ENCODE measurements at regions not wholly inside any gene's neighbourhood (a gene's known extent, or its start where the extent isn't known, plus 50 kb on each side); places are given as distances from the start of the nearest gene placed in this dataset.

DNA sequence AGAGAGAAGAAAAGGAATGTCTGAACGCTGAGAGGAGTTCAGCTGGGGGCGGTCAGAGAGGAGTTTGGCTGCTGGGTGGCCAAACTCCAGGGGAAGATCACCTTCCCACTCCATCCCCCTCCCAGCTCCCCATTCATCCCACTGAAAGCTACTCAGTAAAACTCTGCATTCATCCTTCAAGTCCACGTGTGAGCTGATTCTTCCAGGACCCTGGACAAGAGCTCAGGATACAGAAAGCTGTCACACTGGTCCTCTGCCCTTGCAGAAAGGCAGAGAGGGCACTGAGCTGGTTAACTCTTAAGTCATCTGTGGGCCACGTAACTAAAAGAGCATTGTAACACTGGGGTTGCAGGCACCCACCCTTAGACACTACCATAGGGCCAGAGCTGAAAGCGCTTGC lies 132.1 kb upstream of the ARL4C start:
- DNase-seq (no peak), ATAC-seq (no peak)
- no peaks in the 10 kb centered on the region for H3K4me1 ChIP-seq (ENCODE audit: control insufficient read depth, insufficient read depth, low read length)
- Mint-ChIP-seq H3K4me3 (no peak overlapping the region), H3K27me3 (ENCODE audit: low read depth in 2 of 2) (peaks cover 15 to 35% of the 10 kb centered on the region in 2 donors), H3K36me3 (no peaks in the 10 kb centered on the region), H3K9me3 (no peaks in the 10 kb centered on the region), H3K4me1 (no peaks in the 10 kb centered on the region), H3K27ac (no peak overlapping the region)
- H3K27ac ChIP-seq (ENCODE audit: low read length), result no peak overlapping the region
- no peaks in the 10 kb centered on the region for H3K27me3 ChIP-seq (ENCODE audit: control insufficient read depth, insufficient read depth, low read length)
- 84% methylated on average over 5 of the region's 5 CpGs for WGBS (ENCODE audit: insufficient coverage)
- intact Hi-C loops (cut with micrococcal nuclease), result loop anchor here (10.0 kb wide), 1 partner anchor 1684 kb away; no protein-coding TSS in a partner anchor
- no peaks in the 10 kb centered on the region for H3K9me3 ChIP-seq (ENCODE audit: control insufficient read depth, insufficient read depth, low read length)
- H3K4me3 ChIP-seq (ENCODE audit: low read length), result no peak overlapping the region
- H3K36me3 ChIP-seq (ENCODE audit: control insufficient read depth, insufficient read depth, low read length), result no peaks in the 10 kb centered on the region
- TF ChIP-seq, protein P1, sequence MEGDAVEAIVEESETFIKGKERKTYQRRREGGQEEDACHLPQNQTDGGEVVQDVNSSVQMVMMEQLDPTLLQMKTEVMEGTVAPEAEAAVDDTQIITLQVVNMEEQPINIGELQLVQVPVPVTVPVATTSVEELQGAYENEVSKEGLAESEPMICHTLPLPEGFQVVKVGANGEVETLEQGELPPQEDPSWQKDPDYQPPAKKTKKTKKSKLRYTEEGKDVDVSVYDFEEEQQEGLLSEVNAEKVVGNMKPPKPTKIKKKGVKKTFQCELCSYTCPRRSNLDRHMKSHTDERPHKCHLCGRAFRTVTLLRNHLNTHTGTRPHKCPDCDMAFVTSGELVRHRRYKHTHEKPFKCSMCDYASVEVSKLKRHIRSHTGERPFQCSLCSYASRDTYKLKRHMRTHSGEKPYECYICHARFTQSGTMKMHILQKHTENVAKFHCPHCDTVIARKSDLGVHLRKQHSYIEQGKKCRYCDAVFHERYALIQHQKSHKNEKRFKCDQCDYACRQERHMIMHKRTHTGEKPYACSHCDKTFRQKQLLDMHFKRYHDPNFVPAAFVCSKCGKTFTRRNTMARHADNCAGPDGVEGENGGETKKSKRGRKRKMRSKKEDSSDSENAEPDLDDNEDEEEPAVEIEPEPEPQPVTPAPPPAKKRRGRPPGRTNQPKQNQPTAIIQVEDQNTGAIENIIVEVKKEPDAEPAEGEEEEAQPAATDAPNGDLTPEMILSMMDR (IDR thresholded peaks at IDR 0.05), result no peak

DNA sequence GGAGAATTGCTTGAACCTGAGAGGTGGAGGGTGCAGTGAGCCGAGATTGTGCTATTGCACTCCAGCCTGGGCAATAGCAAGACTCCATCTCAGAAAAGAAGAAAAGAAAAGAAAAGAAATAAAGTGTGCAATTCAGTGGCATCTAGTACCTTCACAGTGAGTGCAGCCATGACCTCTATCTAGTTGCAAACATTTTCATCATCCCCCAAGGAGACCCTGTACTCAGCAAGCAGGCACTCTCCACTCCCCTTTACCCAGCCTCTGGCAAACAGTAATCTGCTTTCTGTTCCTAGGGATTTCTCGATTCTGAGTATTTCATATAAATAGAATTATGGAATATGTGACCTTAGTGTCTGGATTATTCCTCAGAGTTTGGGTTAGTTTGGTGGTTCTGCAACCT lies 130.4 kb upstream of the ARL4C start:
- TF ChIP-seq, protein P1 (IDR thresholded peaks at IDR 0.05), result no peak
- DNase-seq (no peak), ATAC-seq (no peak)
- H3K27ac ChIP-seq (ENCODE audit: low read length), result no peak overlapping the region
- no peak overlapping the region for H3K4me3 ChIP-seq (ENCODE audit: low read length)
- Mint-ChIP-seq H3K4me3 (no peak overlapping the region), H3K27ac (no peak overlapping the region), H3K4me1 (no peaks in the 10 kb centered on the region), H3K9me3 (no peaks in the 10 kb centered on the region), H3K36me3 (no peaks in the 10 kb centered on the region), H3K27me3 (ENCODE audit: low read depth in 2 of 2) (peaks cover 15 to 35% of the 10 kb centered on the region in 2 donors)
- no peaks in the 10 kb centered on the region for H3K9me3 ChIP-seq (ENCODE audit: control insufficient read depth, insufficient read depth, low read length)
- intact Hi-C loops (cut with micrococcal nuclease), result loop anchor here (10.0 kb wide), 1 partner anchor 1683 kb away; no protein-coding TSS in a partner anchor
- H3K27me3 ChIP-seq (ENCODE audit: control insufficient read depth, insufficient read depth, low read length), result no peaks in the 10 kb centered on the region
- H3K4me1 ChIP-seq (ENCODE audit: control insufficient read depth, insufficient read depth, low read length), result no peaks in the 10 kb centered on the region
- H3K36me3 ChIP-seq (ENCODE audit: control insufficient read depth, insufficient read depth, low read length), result no peaks in the 10 kb centered on the region
- WGBS (ENCODE audit: insufficient coverage), result 78% methylated on average over 2 of the region's 2 CpGs

DNA sequence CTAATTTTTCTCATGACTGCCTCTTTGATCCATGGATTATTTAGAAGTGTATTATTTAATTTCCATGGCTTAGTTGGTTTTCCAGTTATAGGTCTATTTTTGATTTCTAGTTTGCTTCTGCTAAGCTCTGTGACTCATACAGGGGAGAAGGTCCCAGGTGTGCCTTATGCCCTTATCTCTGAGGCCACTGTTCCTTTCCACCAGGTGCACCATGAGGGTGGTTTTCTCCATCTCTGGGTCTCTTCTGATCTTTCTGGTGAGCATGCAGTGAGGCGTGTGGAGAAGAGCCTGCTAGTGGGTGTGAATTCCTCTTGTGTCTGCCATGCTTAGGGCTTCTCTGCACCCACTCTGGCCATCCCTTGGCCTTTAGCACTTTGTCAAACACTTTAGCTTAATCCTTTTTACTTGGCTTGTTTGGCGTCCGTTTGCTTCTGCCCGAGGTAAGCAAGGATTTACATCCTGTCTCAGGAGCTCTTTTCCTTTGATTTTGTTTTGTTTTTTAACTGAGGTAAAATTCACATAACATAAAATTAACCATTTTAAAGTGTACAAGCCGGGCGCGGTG lies 129.8 kb upstream of the ARL4C start:
- 86% methylated on average over 6 of the region's 7 CpGs for WGBS (ENCODE audit: insufficient coverage)
- no peak for ATAC-seq
- no peaks in the 10 kb centered on the region for H3K9me3 ChIP-seq (ENCODE audit: control insufficient read depth, insufficient read depth, low read length)
- H3K27ac Mint-ChIP-seq, result no peak overlapping the region
- H3K27me3 ChIP-seq (ENCODE audit: control insufficient read depth, insufficient read depth, low read length), result no peaks in the 10 kb centered on the region
- TF ChIP-seq, protein P1 (IDR thresholded peaks at IDR 0.05), result no peak
- H3K27ac ChIP-seq (ENCODE audit: low read length), result no peak overlapping the region
- no peak overlapping the region for H3K4me3 ChIP-seq (ENCODE audit: low read length)
- no peaks in the 10 kb centered on the region for H3K4me1 ChIP-seq (ENCODE audit: control insufficient read depth, insufficient read depth, low read length)
- no peaks in the 10 kb centered on the region for H3K36me3 ChIP-seq (ENCODE audit: control insufficient read depth, insufficient read depth, low read length)
- peaks cover 15 to 30% of the 10 kb centered on the region in 2 donors for H3K27me3 Mint-ChIP-seq (ENCODE audit: low read depth in 2 of 2)
- H3K36me3 Mint-ChIP-seq, result no peaks in the 10 kb centered on the region
- intact Hi-C loops (cut with micrococcal nuclease), result loop anchor here (10.0 kb wide), 1 partner anchor 1682 kb away; no protein-coding TSS in a partner anchor
- H3K4me1 Mint-ChIP-seq, result no peaks in the 10 kb centered on the region
- no peak for DNase-seq
- H3K4me3 Mint-ChIP-seq, result no peak overlapping the region
- H3K9me3 Mint-ChIP-seq, result no peaks in the 10 kb centered on the region

All from natural killer cell (primary cell).